Keratinocyte (primary cell): ENCODE measurements at regions not wholly inside any gene's neighbourhood (a gene's known extent, or its start where the extent isn't known, plus 50 kb on each side); places are given as distances from the start of the nearest gene placed in this dataset.

Experiments used
- DNase-seq: peaks from one replicate; pipeline ENCODE4 v3.0.0-alpha.2; 2011; ENCODE audit warnings: low read depth, missing footprints, low spot score
- FAIRE-seq: peaks from 2 replicates; lab custom pipeline; 2011; peaks lifted over from hg19 to GRCh38; lab: Jason Lieb, UNC
- H2AFZ ChIP-seq: 2 replicates; pipeline ENCODE4 v1.6.0; 2012; ENCODE audit warnings: low read length, control low read depth, inconsistent platforms; ENCODE audit not compliant: control insufficient read depth
- H3K27ac ChIP-seq: 2 replicates; pipeline ENCODE4 v1.5.1; 2011; ENCODE audit warnings: low read length; ENCODE audit not compliant: control insufficient read depth, insufficient read depth
- H3K27me3 ChIP-seq: 3 replicates; pipeline ENCODE4 v1.6.0; 2011; ENCODE audit warnings: low read length; ENCODE audit not compliant: control insufficient read depth, insufficient read depth; ENCODE audit errors: extremely low read depth
- H3K36me3 ChIP-seq, 2 experiments: 2 replicates in 1 of 2; 3 replicates in 1 of 2; pipeline ENCODE4 v1.5.1; 2011; ENCODE audit warnings: low read length in 2 of 2, mild to moderate bottlenecking in 1 of 2; ENCODE audit not compliant: control insufficient read depth in 2 of 2, insufficient read depth in 2 of 2; ENCODE audit errors: extremely low read depth in 1 of 2
- H3K4me1 ChIP-seq: 3 replicates; pipeline ENCODE4 v1.5.1; 2011; ENCODE audit warnings: low read length; ENCODE audit not compliant: control insufficient read depth, insufficient read depth; ENCODE audit errors: extremely low read depth
- H3K4me2 ChIP-seq: 3 replicates; pipeline ENCODE4 v1.6.0; 2011; ENCODE audit warnings: low read depth, low read length; ENCODE audit not compliant: control insufficient read depth, insufficient read depth; ENCODE audit errors: extremely low read depth
- H3K4me3 ChIP-seq, 3 experiments: fragments of 200-600 bp in 1 of 3; sonication (generic) in 1 of 3; 2 replicates in 2 of 3; 3 replicates in 1 of 3; pipeline ENCODE4 v1.5.1; 2011 to 2016; ENCODE audit warnings: low read length in 3 of 3, mild to moderate bottlenecking in 3 of 3, control low read depth in 2 of 3, inconsistent platforms in 1 of 3, low read depth in 1 of 3, mixed read lengths in 1 of 3, mixed run types in 1 of 3, moderate library complexity in 1 of 3; ENCODE audit not compliant: control insufficient read depth in 2 of 3, insufficient read depth in 2 of 3; ENCODE audit errors: extremely low read depth in 1 of 3
- H3K79me2 ChIP-seq: 2 replicates; pipeline ENCODE4 v1.6.0; 2012; ENCODE audit warnings: low read length; ENCODE audit not compliant: control insufficient read depth, insufficient read depth
- H3K9ac ChIP-seq: 3 replicates; pipeline ENCODE4 v1.6.0; 2011; ENCODE audit warnings: low read length; ENCODE audit not compliant: control insufficient read depth, insufficient read depth; ENCODE audit errors: extremely low read depth
- H3K9me1 ChIP-seq: 3 replicates; pipeline ENCODE4 v1.6.0; 2011; ENCODE audit warnings: low read length; ENCODE audit not compliant: control insufficient read depth, insufficient read depth; ENCODE audit errors: extremely low read depth
- H3K9me3 ChIP-seq: 2 replicates; pipeline ENCODE4 v1.5.1; 2012; ENCODE audit warnings: low read depth, low read length; ENCODE audit not compliant: control insufficient read depth
- H4K20me1 ChIP-seq: 3 replicates; pipeline ENCODE4 v1.6.0; 2011; ENCODE audit warnings: low read length; ENCODE audit not compliant: control insufficient read depth, insufficient read depth; ENCODE audit errors: extremely low read depth
- CTCF ChIP-seq, 3 experiments: IDR thresholded peaks in 1 of 3; conservative IDR thresholded peaks in 1 of 3; optimal IDR thresholded peaks in 1 of 3; 2 replicates in 2 of 3; 3 replicates in 1 of 3; pipeline versions ENCODE3 to v1.5.1; 2011; ENCODE audit warnings: low read length in 3 of 3, mild to moderate bottlenecking in 3 of 3, moderate library complexity in 2 of 3, control low read depth in 1 of 3, inconsistent platforms in 1 of 3; ENCODE audit not compliant: insufficient read depth in 2 of 3; ENCODE audit errors: extremely low read depth in 1 of 3
- EZH2 ChIP-seq: IDR thresholded peaks from one replicate; pipeline ENCODE4 v1.6.1; 2012; ENCODE audit warnings: inconsistent platforms, mild to moderate bottlenecking, low read length, moderate library complexity
- dilution Hi-C: fragments of 300-500 bp; cut with MboI; formaldehyde crosslinking; loops from one replicate; pipeline ENCODE4 v1.7.0; 2020; ENCODE audit warnings: low sequenced_read_pairs; ENCODE audit not compliant: extremely low pct_ligation_motif_present

GRCh38 chr17:73901661-73902415, 257.6 kb upstream of the SDK2 start:
- H3K9me1 ChIP-seq = no peaks in the 10 kb centered on the region
- no peaks in the 10 kb centered on the region for H4K20me1 ChIP-seq
- FAIRE-seq = no peak
- DNase-seq = no peak
- no peaks in the 10 kb centered on the region for H3K4me1 ChIP-seq
- no peak overlapping the region for H2AFZ ChIP-seq
- H3K4me3 ChIP-seq = peak overlapping the region; percentile 9 to 51 (median 43)
- no peak for TF ChIP-seq CTCF (optimal IDR thresholded peaks at IDR 0.05 in 1 of 3, IDR thresholded peaks at IDR 0.05 in 1 of 3, conservative IDR thresholded peaks at IDR 0.05 in 1 of 3; ENCODE audit: extremely low read depth in 1 of 3, insufficient read depth in 2 of 3, low read length in 3 of 3)
- TF ChIP-seq EZH2 = peak; percentile 64
- no peak overlapping the region for H3K9ac ChIP-seq
- H3K9me3 ChIP-seq = no peaks in the 10 kb centered on the region
- H3K27ac ChIP-seq = no peak overlapping the region
- dilution Hi-C loops = no loop called here
- H3K27me3 ChIP-seq = peaks cover 35% of the 10 kb centered on the region
- H3K4me2 ChIP-seq = peak overlapping the region; percentile 67
- no peaks in the 10 kb centered on the region for H3K36me3 ChIP-seq
- H3K79me2 ChIP-seq = no peaks in the 10 kb centered on the region

GRCh38 chr17:73902416-73903181, 258.4 kb upstream of the SDK2 start:
- Histone ChIP-seq H3K9me1 (no peaks in the 10 kb centered on the region), H3K4me2 (peak overlapping the region; percentile 67), H3K27ac (no peak overlapping the region), H3K4me3 (no peak overlapping the region), H2AFZ (no peak overlapping the region), H4K20me1 (no peaks in the 10 kb centered on the region), H3K9ac (no peak overlapping the region), H3K9me3 (no peaks in the 10 kb centered on the region), H3K27me3 (peaks cover 35% of the 10 kb centered on the region), H3K4me1 (no peaks in the 10 kb centered on the region), H3K36me3 (no peaks in the 10 kb centered on the region), H3K79me2 (no peaks in the 10 kb centered on the region)
- dilution Hi-C loops = no loop called here
- FAIRE-seq (no peak), DNase-seq (no peak)
- no peak for TF ChIP-seq EZH2
- TF ChIP-seq CTCF (optimal IDR thresholded peaks at IDR 0.05 in 1 of 3, IDR thresholded peaks at IDR 0.05 in 1 of 3, conservative IDR thresholded peaks at IDR 0.05 in 1 of 3; ENCODE audit: extremely low read depth in 1 of 3, insufficient read depth in 2 of 3, low read length in 3 of 3) = no peak
